ENCODE measurements at regions not wholly inside any gene's neighbourhood (a gene's known extent, or its start where the extent isn't known, plus 50 kb on each side); places are given as distances from the start of the nearest gene placed in this dataset.

GRCh38 chr6:131400779-131401496, 172.1 kb upstream of the ARG1 start:
- intact Hi-C loops (cut with DNase I; ENCODE audit: low total_unique reads): no loop called here
- H3K9me3 ChIP-seq: no peaks in the 10 kb centered on the region
- H3K27ac ChIP-seq: no peak overlapping the region
- H3K36me3 ChIP-seq (ENCODE audit: low read depth, missing control alignments): no peaks in the 10 kb centered on the region
- no peaks in the 10 kb centered on the region for H3K4me1 ChIP-seq
- no peak for DNase-seq
- no peaks in the 10 kb centered on the region for H3K27me3 ChIP-seq
- TF ChIP-seq CTCF (IDR thresholded peaks at IDR 0.05): no peak
- no peak for TF ChIP-seq POLR2A (IDR thresholded peaks at IDR 0.05)
- WGBS, 2 donors: 85 to 94% methylated on average over 2 of the region's 2 CpGs
- no peak overlapping the region for H3K4me3 ChIP-seq

- H3K27ac ChIP-seq: no peak overlapping the region
- H3K27me3 ChIP-seq: no peaks in the 10 kb centered on the region
- no peak overlapping the region for H3K4me3 ChIP-seq
- no peaks in the 10 kb centered on the region for H3K9me3 ChIP-seq
- WGBS, 2 donors: 65 to 75% methylated on average over 1 of the region's 1 CpG
- intact Hi-C loops (cut with DNase I; ENCODE audit: low total_unique reads): no loop called here
- H3K36me3 ChIP-seq (ENCODE audit: low read depth, missing control alignments): no peaks in the 10 kb centered on the region
- no peak for TF ChIP-seq CTCF (IDR thresholded peaks at IDR 0.05)
- no peaks in the 10 kb centered on the region for H3K4me1 ChIP-seq
- DNase-seq: no peak
These were observed 164.2 kb upstream of the ARG1 start for GRCh38 chr6:131408811-131409210.

GRCh38 chr6:131410785-131411184, 162.2 kb upstream of the ARG1 start:
- 50% methylated on average over 1 of the region's 1 CpG for WGBS, 2 donors
- DNase-seq: no peak
- H3K4me1 ChIP-seq: no peaks in the 10 kb centered on the region
- no peak overlapping the region for H3K27ac ChIP-seq
- intact Hi-C loops (cut with DNase I; ENCODE audit: low total_unique reads): no loop called here
- H3K9me3 ChIP-seq: no peaks in the 10 kb centered on the region
- TF ChIP-seq POLR2A (IDR thresholded peaks at IDR 0.05): no peak
- TF ChIP-seq CTCF (IDR thresholded peaks at IDR 0.05): no peak
- no peaks in the 10 kb centered on the region for H3K27me3 ChIP-seq
- no peak overlapping the region for H3K4me3 ChIP-seq
- H3K36me3 ChIP-seq (ENCODE audit: low read depth, missing control alignments): no peaks in the 10 kb centered on the region

- 54 to 58% methylated on average over 7 of the region's 7 CpGs for WGBS, 2 donors
- TF ChIP-seq POLR2A (IDR thresholded peaks at IDR 0.05) (no peak), CTCF (IDR thresholded peaks at IDR 0.05) (no peak)
- DNase-seq: no peak
These were observed 159.8 kb upstream of the ARG1 start for GRCh38 chr6:131412960-131413830.

More at GRCh38 chr6:131412960-131413830, 159.8 kb upstream of the ARG1 start:
- Histone ChIP-seq H3K27ac (no peak overlapping the region), H3K9me3 (no peaks in the 10 kb centered on the region), H3K4me1 (no peaks in the 10 kb centered on the region), H3K27me3 (no peaks in the 10 kb centered on the region), H3K4me3 (no peak overlapping the region), H3K36me3 (ENCODE audit: low read depth, missing control alignments) (no peaks in the 10 kb centered on the region)
- intact Hi-C loops (cut with DNase I; ENCODE audit: low total_unique reads): no loop called here
